WTC11 (cell line): ENCODE measurements at regions not wholly inside any gene's neighbourhood (a gene's known extent, or its start where the extent isn't known, plus 50 kb on each side); places are given as distances from the start of the nearest gene placed in this dataset.

Source experiments
- ATAC-seq: fragments of 200-7000 bp; cut with Tn5 transposase; 2 replicates; pipeline ENCODE4 v1.10.0; 2021; ENCODE audit warnings: mild to moderate bottlenecking, moderate library complexity
- CTCF ChIA-PET: fragments of 300-600 bp; sonication (Branson Sonifier 250); formaldehyde crosslinking; loops from one replicate; lab custom pipeline; 2021; ENCODE audit warnings: antibody characterized with exemption; lab: Charles Lee
- POLR2A ChIA-PET: fragments of 350-600 bp; sonication (Branson Sonifier 250); formaldehyde crosslinking; loops from one replicate; lab custom pipeline; 2021; ENCODE audit warnings: antibody characterized with exemption; lab: Charles Lee
- DNase-seq: peaks from one replicate; pipeline ENCODE4 v3.0.0; 2021; ENCODE audit warnings: low spot score
- H3K27ac Mint-ChIP-seq: 2 replicates; pipeline ENCODE4 v1.8.0; 2021; ENCODE audit warnings: mixed read lengths
- H3K27me3 Mint-ChIP-seq: 2 replicates; pipeline ENCODE4 v1.8.0; 2021; ENCODE audit warnings: low read depth, mild to moderate bottlenecking, moderate library complexity, mixed read lengths
- H3K36me3 Mint-ChIP-seq: 2 replicates; pipeline ENCODE4 v1.8.0; 2021; ENCODE audit warnings: mixed read lengths
- H3K4me1 Mint-ChIP-seq: 2 replicates; pipeline ENCODE4 v1.8.0; 2022; ENCODE audit warnings: mixed read lengths
- H3K4me3 Mint-ChIP-seq: 2 replicates; pipeline ENCODE4 v1.8.0; 2021; ENCODE audit warnings: mild to moderate bottlenecking, moderate library complexity, mixed read lengths
- H3K9me3 Mint-ChIP-seq: 2 replicates; pipeline ENCODE4 v1.8.0; 2021; ENCODE audit warnings: mixed read lengths
- GRHL2 ChIP-seq: fragments of 250-450 bp; sonication (Bioruptor Pico); IDR thresholded peaks from 2 replicates; pipeline ENCODE4 v1.8.0; 2022; ENCODE audit warnings: mild to moderate bottlenecking, moderate library complexity; ENCODE audit not compliant: insufficient replicate concordance, severe bottlenecking
- NR1H2 ChIP-seq: sonication (generic); formaldehyde crosslinking; IDR thresholded peaks from 2 replicates; pipeline ENCODE4 v1.9.0; 2021; ENCODE audit warnings: mild to moderate bottlenecking, moderate library complexity, missing genetic modification reagents
- NR2C2 ChIP-seq: sonication (generic); formaldehyde crosslinking; IDR thresholded peaks from 2 replicates; pipeline ENCODE4 v1.8.0; 2022; ENCODE audit warnings: mild to moderate bottlenecking, missing genetic modification reagents
- ZNF416 ChIP-seq: fragments of 250-450 bp; sonication (Bioruptor Pico); IDR thresholded peaks from 2 replicates; pipeline ENCODE4 v1.9.0; 2021; ENCODE audit warnings: mild to moderate bottlenecking, inconsistent platforms

DNA sequence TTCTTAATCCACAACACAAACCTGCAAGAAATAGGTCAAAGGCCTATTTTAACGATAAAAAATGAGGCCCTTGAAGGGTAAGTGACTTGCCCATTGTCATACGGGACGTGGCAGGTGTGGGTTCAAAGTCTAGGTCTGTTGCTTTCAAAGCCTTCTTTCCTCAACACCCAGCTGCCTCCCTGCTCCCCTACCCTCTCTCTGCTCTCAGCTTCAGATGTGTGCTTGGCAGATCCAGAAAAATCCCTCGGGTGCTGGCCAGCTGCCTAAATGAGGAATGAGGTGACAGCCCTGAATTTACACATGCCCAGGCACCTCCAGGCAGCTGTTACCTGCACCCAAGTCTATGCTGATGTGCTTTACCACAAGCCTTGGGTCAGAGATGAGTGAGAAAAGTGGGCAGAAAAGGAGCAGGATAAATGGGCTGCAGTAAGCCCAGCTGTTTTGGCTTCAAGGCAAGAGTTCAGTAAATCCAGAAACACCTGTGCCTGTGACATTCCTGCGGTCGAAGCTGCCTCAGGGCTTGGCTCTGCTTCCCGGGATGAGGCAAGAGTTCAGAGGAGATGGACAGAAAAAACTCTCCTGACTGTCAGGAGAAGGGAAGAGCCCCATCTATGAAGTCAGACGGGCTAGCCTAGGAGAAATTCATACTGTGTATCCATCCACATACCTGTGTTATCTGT is 49.9 kb upstream of the LDLRAD3 start:
- H3K4me1 Mint-ChIP-seq = peaks cover 14% of the 10 kb centered on the region
- no peaks in the 10 kb centered on the region for H3K9me3 Mint-ChIP-seq
- ChIA-PET CTCF (interaction anchor here (1.0 to 2.4 kb wide), 3 partner anchors 72 to 176 kb away, joined by 3 to 12 read pairs (median 6); no protein-coding TSS in a partner anchor), POLR2A (no interaction called here)
- TF ChIP-seq NR1H2 (no peak), NR2C2 (CRISPR knock-in tag) (no peak), GRHL2 (CRISPR knock-in tag) (no peak), ZNF416 (CRISPR knock-in tag) (no peak)
- TF ChIP-seq, all 79 proteins: peak for 0
- DNase-seq (peak; percentile 11), ATAC-seq (no peak)
- no peaks in the 10 kb centered on the region for H3K36me3 Mint-ChIP-seq
- no peak overlapping the region for H3K4me3 Mint-ChIP-seq
- H3K27ac Mint-ChIP-seq = no peak overlapping the region
- peaks cover 4% of the 10 kb centered on the region; the same call in 1 of the 2 replicates for H3K27me3 Mint-ChIP-seq
